ENCODE measurements at regions not wholly inside any gene's neighbourhood (a gene's known extent, or its start where the extent isn't known, plus 50 kb on each side); places are given as distances from the start of the nearest gene placed in this dataset.

GRCh38 chr2:236417150-236417549, 152.5 kb upstream of the ACKR3 start:
- TF ChIP-seq CTCF (IDR thresholded peaks at IDR 0.05) (no peak), POLR2A (IDR thresholded peaks at IDR 0.05) (no peak)
